Activated CD8-positive, alpha-beta T cell treated with anti-CD3 and anti-CD28 coated beads, Interleukin-2, amount 10 ng/mL, durations not matched to agents 7 days and 5 days (primary cell): ENCODE measurements at regions not wholly inside any gene's neighbourhood (a gene's known extent, or its start where the extent isn't known, plus 50 kb on each side); places are given as distances from the start of the nearest gene placed in this dataset.

ENCODE experiments used
- ATAC-seq: fragments of 150-1000 bp; cut with Tn5 transposase; one replicate; pipeline ENCODE4 v1.10.0; 2021; ENCODE audit warnings: moderate library complexity
- CTCF ChIA-PET: fragments of 350-600 bp; sonication (Branson Sonifier 250); formaldehyde crosslinking; loops from one replicate; lab custom pipeline; 2021; ENCODE audit warnings: antibody characterized with exemption; lab: Charles Lee
- POLR2A ChIA-PET: fragments of 350-600 bp; sonication (Branson Sonifier 250); formaldehyde crosslinking; loops from one replicate; lab custom pipeline; 2021; ENCODE audit warnings: antibody characterized with exemption; lab: Charles Lee
- DNase-seq: peaks from one replicate; pipeline ENCODE4 v3.0.0-alpha.2; 2020
- H3K27ac Mint-ChIP-seq: one replicate; pipeline ENCODE4 v1.8.0; 2021; ENCODE audit warnings: mild to moderate bottlenecking, mixed read lengths
- H3K27me3 Mint-ChIP-seq: one replicate; pipeline ENCODE4 v1.8.0; 2021; ENCODE audit warnings: low read depth, mixed read lengths
- H3K36me3 Mint-ChIP-seq: one replicate; pipeline ENCODE4 v1.8.0; 2021; ENCODE audit warnings: low read depth, mixed read lengths
- H3K4me1 Mint-ChIP-seq: one replicate; pipeline ENCODE4 v1.8.0; 2021; ENCODE audit warnings: low read depth, mixed read lengths
- H3K4me3 Mint-ChIP-seq: one replicate; pipeline ENCODE4 v1.8.0; 2021; ENCODE audit warnings: mild to moderate bottlenecking, mixed read lengths
- H3K9me3 Mint-ChIP-seq: one replicate; pipeline ENCODE4 v1.8.0; 2022; ENCODE audit warnings: mixed read lengths; ENCODE audit not compliant: insufficient read depth

GRCh38 chr21:27677546-27677945 is 710.7 kb upstream of the ADAMTS5 start:
- no peak overlapping the region for H3K4me3 Mint-ChIP-seq
- no peaks in the 10 kb centered on the region for H3K36me3 Mint-ChIP-seq
- ATAC-seq (no peak), DNase-seq (no peak)
- H3K27me3 Mint-ChIP-seq: no peaks in the 10 kb centered on the region
- no peak overlapping the region for H3K27ac Mint-ChIP-seq
- POLR2A ChIA-PET: no interaction called here
- no peaks in the 10 kb centered on the region for H3K9me3 Mint-ChIP-seq
- CTCF ChIA-PET: no interaction called here
- no peaks in the 10 kb centered on the region for H3K4me1 Mint-ChIP-seq

DNA sequence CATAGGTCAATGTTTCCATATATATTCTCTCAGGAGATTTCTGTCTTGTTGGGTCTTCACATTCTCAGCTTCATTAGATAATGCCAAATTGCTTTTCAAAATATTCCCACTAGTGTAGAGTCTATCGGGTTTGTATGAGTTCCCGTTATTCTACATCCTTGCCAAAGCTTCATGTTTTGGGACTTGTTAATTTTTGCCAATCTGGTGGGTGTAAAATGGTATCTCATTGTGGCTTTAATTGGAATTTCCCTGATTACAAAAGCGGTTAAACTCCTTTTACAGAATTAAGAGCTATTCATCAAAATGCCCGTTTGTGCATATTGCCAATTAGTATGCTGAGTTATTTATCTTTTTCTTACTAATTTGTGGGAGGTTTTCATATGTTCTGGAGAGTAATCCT is 708.4 kb upstream of the ADAMTS5 start:
- no peaks in the 10 kb centered on the region for H3K4me1 Mint-ChIP-seq
- H3K9me3 Mint-ChIP-seq: no peaks in the 10 kb centered on the region
- DNase-seq: no peak
- no peak overlapping the region for H3K27ac Mint-ChIP-seq
- CTCF ChIA-PET: no interaction called here
- no peaks in the 10 kb centered on the region for H3K36me3 Mint-ChIP-seq
- H3K27me3 Mint-ChIP-seq: no peaks in the 10 kb centered on the region
- POLR2A ChIA-PET: no interaction called here
- no peak for ATAC-seq
- no peak overlapping the region for H3K4me3 Mint-ChIP-seq

- ChIA-PET CTCF (no interaction called here), POLR2A (no interaction called here)
- DNase-seq: no peak
- ATAC-seq: no peak
- Mint-ChIP-seq H3K4me3 (no peak overlapping the region), H3K27ac (no peak overlapping the region), H3K9me3 (no peaks in the 10 kb centered on the region), H3K36me3 (no peaks in the 10 kb centered on the region), H3K4me1 (no peaks in the 10 kb centered on the region), H3K27me3 (no peaks in the 10 kb centered on the region)
Measured at GRCh38 chr21:27674041-27674615, 707.2 kb upstream of the ADAMTS5 start.

DNA sequence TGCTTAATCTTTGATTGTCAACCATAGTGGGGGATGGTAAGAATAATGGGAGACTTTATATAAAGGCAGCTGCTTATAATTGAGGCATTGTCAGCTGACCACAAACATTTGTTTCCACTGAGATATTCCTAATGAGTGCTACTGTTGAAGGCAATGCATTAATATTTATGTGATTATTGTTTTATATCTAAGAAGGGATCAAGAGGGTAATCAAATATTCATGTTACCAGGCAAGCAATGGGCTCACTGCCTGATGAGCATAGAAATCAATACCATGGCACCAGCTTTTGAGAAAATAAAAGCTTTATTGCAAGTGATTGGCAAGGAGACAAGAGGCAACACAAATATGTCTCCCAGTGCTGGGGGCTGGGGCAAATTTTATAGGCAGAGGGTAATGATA is 706.7 kb upstream of the ADAMTS5 start:
- Mint-ChIP-seq H3K9me3 (no peaks in the 10 kb centered on the region), H3K36me3 (no peaks in the 10 kb centered on the region), H3K27ac (no peak overlapping the region), H3K4me3 (no peak overlapping the region), H3K4me1 (no peaks in the 10 kb centered on the region), H3K27me3 (no peaks in the 10 kb centered on the region)
- DNase-seq (no peak), ATAC-seq (no peak)
- ChIA-PET POLR2A (no interaction called here), CTCF (no interaction called here)

DNA sequence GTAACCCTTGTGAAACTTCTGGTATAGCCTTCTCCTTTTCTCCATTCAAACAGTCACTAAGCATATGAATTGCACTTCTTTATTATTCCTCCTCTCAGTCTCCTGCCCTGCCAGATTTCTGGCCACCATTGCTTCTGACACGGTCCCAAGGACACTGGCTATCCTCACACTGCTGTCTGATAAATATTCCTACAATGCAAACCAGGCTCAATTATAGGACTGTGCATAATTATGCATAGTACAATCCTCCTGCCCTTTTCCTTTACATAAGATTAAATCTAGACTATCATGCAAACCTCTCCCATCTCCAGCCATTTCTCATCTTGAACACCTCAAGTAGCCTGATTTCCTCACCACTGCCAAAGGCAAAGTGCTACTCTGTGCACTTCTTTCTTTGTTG is 704.3 kb upstream of the ADAMTS5 start:
- Mint-ChIP-seq H3K27ac (no peak overlapping the region), H3K4me3 (no peak overlapping the region), H3K27me3 (no peaks in the 10 kb centered on the region), H3K4me1 (no peaks in the 10 kb centered on the region), H3K36me3 (no peaks in the 10 kb centered on the region), H3K9me3 (no peaks in the 10 kb centered on the region)
- POLR2A ChIA-PET: no interaction called here
- DNase-seq (no peak), ATAC-seq (no peak)
- CTCF ChIA-PET: no interaction called here

DNA sequence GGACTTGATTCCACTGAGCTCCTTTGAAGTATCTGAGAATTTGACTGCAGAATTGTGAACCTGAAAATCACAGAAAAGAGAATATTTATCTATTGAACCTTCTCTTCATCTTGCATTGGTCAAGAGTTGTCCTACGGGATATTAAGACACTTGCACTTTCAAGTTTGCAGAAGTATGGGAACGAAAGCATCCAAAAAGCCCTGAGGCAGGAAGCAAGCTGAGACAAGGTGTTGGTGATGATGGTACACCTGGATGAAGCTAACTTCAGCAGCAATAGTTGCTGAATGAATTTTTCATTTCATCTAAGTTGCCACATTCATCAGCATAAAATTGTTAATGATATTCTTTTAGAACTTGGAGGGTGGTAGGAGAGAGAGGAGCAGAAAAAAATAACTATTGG is 686.6 kb upstream of the ADAMTS5 start:
- H3K4me1 Mint-ChIP-seq: no peaks in the 10 kb centered on the region
- ChIA-PET POLR2A (no interaction called here), CTCF (no interaction called here)
- H3K27ac Mint-ChIP-seq: no peak overlapping the region
- no peaks in the 10 kb centered on the region for H3K36me3 Mint-ChIP-seq
- DNase-seq (no peak), ATAC-seq (no peak)
- no peak overlapping the region for H3K4me3 Mint-ChIP-seq
- H3K9me3 Mint-ChIP-seq: no peaks in the 10 kb centered on the region
- no peaks in the 10 kb centered on the region for H3K27me3 Mint-ChIP-seq

GRCh38 chr21:27649762-27650161 is 682.9 kb upstream of the ADAMTS5 start:
- Mint-ChIP-seq H3K4me3 (no peak overlapping the region), H3K4me1 (no peaks in the 10 kb centered on the region), H3K9me3 (no peaks in the 10 kb centered on the region), H3K36me3 (no peaks in the 10 kb centered on the region), H3K27me3 (no peaks in the 10 kb centered on the region), H3K27ac (no peak overlapping the region)
- ChIA-PET CTCF (no interaction called here), POLR2A (no interaction called here)
- no peak for ATAC-seq
- no peak for DNase-seq

DNA sequence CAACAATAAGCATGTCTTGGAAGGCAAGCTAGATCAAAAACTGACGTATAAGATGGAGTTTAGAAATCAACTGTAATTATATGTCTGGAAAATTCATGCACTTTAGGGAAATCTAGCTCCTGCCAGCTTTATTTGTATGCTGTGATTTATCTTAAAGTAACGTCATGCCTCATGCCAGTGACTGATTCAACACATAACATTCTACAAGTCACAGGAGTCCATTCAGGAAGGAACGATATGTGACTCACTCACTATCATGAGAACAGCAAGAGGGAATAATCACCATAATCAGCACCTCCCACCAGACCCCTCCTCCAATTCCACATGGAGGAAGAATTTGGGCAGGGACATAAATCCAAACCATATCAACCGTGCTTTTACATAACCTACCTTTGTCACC is 682.4 kb upstream of the ADAMTS5 start:
- no peaks in the 10 kb centered on the region for H3K27me3 Mint-ChIP-seq
- ChIA-PET POLR2A (no interaction called here), CTCF (no interaction called here)

DNA sequence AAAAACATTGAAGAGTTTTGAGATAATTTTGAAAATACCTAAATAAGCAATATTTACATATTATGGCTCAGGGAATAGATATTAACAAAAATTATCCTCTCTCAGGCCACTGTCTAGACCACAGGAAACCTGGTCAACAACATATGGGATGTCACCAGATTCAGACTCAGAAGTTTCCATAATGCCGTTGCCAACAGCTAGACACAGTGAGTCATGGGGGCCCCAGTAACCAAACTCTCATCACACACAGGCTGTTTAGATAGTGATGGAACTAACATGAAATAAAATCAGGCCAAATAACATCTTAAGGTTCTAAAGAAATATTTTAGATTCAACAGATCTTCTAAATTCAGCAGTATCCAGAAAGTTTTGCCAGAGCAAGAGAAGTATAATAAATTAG is 681.7 kb upstream of the ADAMTS5 start:
- ChIA-PET CTCF (no interaction called here), POLR2A (no interaction called here)
- Mint-ChIP-seq H3K9me3 (no peaks in the 10 kb centered on the region), H3K27me3 (no peaks in the 10 kb centered on the region), H3K4me1 (no peaks in the 10 kb centered on the region), H3K4me3 (no peak overlapping the region), H3K27ac (no peak overlapping the region), H3K36me3 (no peaks in the 10 kb centered on the region)
- ATAC-seq: no peak
- DNase-seq: no peak

More for the DNA sequence above, 682.4 kb upstream of the ADAMTS5 start:
- no peaks in the 10 kb centered on the region for H3K36me3 Mint-ChIP-seq
- H3K4me3 Mint-ChIP-seq: no peak overlapping the region
- H3K4me1 Mint-ChIP-seq: no peaks in the 10 kb centered on the region
- H3K9me3 Mint-ChIP-seq: no peaks in the 10 kb centered on the region
- DNase-seq (no peak), ATAC-seq (no peak)
- no peak overlapping the region for H3K27ac Mint-ChIP-seq

DNA sequence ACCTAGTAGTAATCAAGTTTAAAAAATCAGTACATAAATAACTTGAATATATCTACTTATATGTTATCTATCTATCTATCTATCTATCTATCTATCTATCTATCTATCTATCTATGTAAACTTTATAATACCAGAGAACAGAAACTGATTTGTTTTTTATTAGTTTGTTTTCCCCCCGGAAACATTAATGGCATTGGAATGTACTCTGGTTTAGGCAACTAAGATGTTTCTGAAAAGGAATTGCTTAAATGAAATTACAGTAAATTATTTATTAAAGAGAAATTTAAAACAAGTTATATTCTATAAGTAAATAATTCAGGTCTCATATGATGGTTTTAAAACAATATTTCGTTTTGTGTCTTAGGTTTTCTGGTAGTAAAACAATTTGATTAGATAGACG is 681.0 kb upstream of the ADAMTS5 start:
- no peak overlapping the region for H3K4me3 Mint-ChIP-seq
- no peaks in the 10 kb centered on the region for H3K9me3 Mint-ChIP-seq
- no peak for ATAC-seq
- no peak for DNase-seq
- H3K36me3 Mint-ChIP-seq: no peaks in the 10 kb centered on the region
- no peak overlapping the region for H3K27ac Mint-ChIP-seq
- ChIA-PET CTCF (no interaction called here), POLR2A (no interaction called here)
- H3K27me3 Mint-ChIP-seq: no peaks in the 10 kb centered on the region
- H3K4me1 Mint-ChIP-seq: no peaks in the 10 kb centered on the region

DNA sequence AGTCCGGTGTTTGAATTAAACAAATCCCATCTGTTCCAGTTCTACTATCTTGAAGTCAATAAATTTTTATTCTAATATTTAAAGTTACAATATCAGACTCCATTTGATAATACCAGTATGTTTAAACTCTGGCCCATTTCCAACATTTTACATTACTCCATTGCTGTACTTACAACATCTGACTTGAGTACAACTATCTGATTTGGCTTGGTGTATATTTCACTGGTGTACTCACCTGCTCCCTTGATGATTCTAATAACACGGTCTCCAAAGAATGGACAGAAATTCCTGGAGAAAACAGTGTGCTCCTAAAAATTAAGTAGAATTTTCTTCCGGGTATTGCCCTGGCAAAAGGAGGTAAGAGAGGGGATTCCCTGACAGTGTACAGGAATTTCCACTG is 680.5 kb upstream of the ADAMTS5 start:
- H3K4me3 Mint-ChIP-seq: no peak overlapping the region
- DNase-seq (no peak), ATAC-seq (no peak)
- CTCF ChIA-PET: no interaction called here
- no peaks in the 10 kb centered on the region for H3K4me1 Mint-ChIP-seq
- no peaks in the 10 kb centered on the region for H3K9me3 Mint-ChIP-seq
- no peaks in the 10 kb centered on the region for H3K27me3 Mint-ChIP-seq
- no peak overlapping the region for H3K27ac Mint-ChIP-seq
- POLR2A ChIA-PET: no interaction called here
- no peaks in the 10 kb centered on the region for H3K36me3 Mint-ChIP-seq

DNA sequence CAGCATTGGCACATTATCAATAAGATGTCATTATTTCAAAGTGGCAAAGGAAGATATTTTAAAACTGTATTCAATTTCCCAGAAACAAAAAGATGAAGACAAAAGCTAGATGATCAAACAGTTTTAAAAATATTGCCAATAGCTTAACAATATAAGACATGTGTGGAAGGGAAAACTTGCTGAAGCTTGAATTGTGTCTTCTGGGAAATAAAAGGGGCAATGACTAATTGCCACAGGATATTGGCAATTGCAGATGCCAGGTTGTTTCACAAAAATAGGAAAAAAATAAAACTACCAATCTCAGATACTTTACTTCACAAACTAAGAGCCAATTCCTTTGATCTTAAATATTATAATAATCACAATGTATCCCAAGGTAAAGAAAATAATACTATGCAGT is 679.8 kb upstream of the ADAMTS5 start:
- no peaks in the 10 kb centered on the region for H3K4me1 Mint-ChIP-seq
- H3K27ac Mint-ChIP-seq: no peak overlapping the region
- ChIA-PET POLR2A (no interaction called here), CTCF (no interaction called here)
- H3K9me3 Mint-ChIP-seq: no peaks in the 10 kb centered on the region
- H3K4me3 Mint-ChIP-seq: no peak overlapping the region
- no peaks in the 10 kb centered on the region for H3K27me3 Mint-ChIP-seq
- DNase-seq (no peak), ATAC-seq (no peak)
- H3K36me3 Mint-ChIP-seq: no peaks in the 10 kb centered on the region

GRCh38 chr21:27646056-27646455 is 679.2 kb upstream of the ADAMTS5 start:
- no peaks in the 10 kb centered on the region for H3K9me3 Mint-ChIP-seq
- no peaks in the 10 kb centered on the region for H3K36me3 Mint-ChIP-seq
- CTCF ChIA-PET: no interaction called here
- H3K4me3 Mint-ChIP-seq: no peak overlapping the region
- DNase-seq (no peak), ATAC-seq (no peak)
- no peak overlapping the region for H3K27ac Mint-ChIP-seq
- H3K4me1 Mint-ChIP-seq: no peaks in the 10 kb centered on the region
- POLR2A ChIA-PET: no interaction called here
- H3K27me3 Mint-ChIP-seq: no peaks in the 10 kb centered on the region
